Heart left ventricle (tissue), 16 donors: ENCODE measurements at regions not wholly inside any gene's neighbourhood (a gene's known extent, or its start where the extent isn't known, plus 50 kb on each side); places are given as distances from the start of the nearest gene placed in this dataset.

Source experiments
- ATAC-seq, 4 donors: fragments of 200-7000 bp; cut with Tn5 transposase; one replicate each; pipeline ENCODE4 v1.9.1; 2020 to 2022; ENCODE audit warnings: moderate library complexity in 4 of 4, mild to moderate bottlenecking in 3 of 4, moderate number of reproducible peaks in 1 of 4
- DNase-seq, 5 donors: peaks; one replicate each; pipeline ENCODE4 v3.0.0-alpha.2; 2020
- H3K27ac ChIP-seq, 12 donors: fragments of 200-600 bp; sonication (generic) in 4 of 12; one replicate each; pipeline versions ENCODE4 v1.5.0 to v1.8.0; 2016 to 2022; ENCODE audit warnings: mild to moderate bottlenecking in 2 of 12
- H3K27me3 ChIP-seq, 9 donors: fragments of 200-600 bp; sonication (generic) in 2 of 9; one replicate each; pipeline versions ENCODE4 v1.5.1 to v1.8.0; 2016 to 2022; ENCODE audit warnings: mild to moderate bottlenecking in 3 of 9
- H3K36me3 ChIP-seq, 9 donors: fragments of 200-600 bp; sonication (generic) in 2 of 9; one replicate each; pipeline versions ENCODE4 v1.5.0 to v1.8.0; 2018 to 2022; ENCODE audit warnings: mild to moderate bottlenecking in 2 of 9
- H3K4me1 ChIP-seq, 12 donors: fragments of 200-600 bp; sonication (generic) in 4 of 12; one replicate each; pipeline versions ENCODE4 v1.5.0 to v1.8.0; 2016 to 2022; ENCODE audit warnings: mild to moderate bottlenecking in 3 of 12
- H3K4me3 ChIP-seq, 12 donors: fragments of 200-600 bp; sonication (generic) in 4 of 12; one replicate each; pipeline versions ENCODE4 v1.5.0 to v1.8.0; 2017 to 2022; ENCODE audit warnings: mild to moderate bottlenecking in 9 of 12, moderate library complexity in 4 of 12
- H3K9me3 ChIP-seq, 12 donors: fragments of 200-600 bp; sonication (generic) in 4 of 12; one replicate each; pipeline versions ENCODE4 v1.5.0 to v1.8.0; 2016 to 2022; ENCODE audit warnings: mild to moderate bottlenecking in 1 of 12
- CTCF ChIP-seq, 12 donors: fragments of 200-600 bp; sonication (generic) in 4 of 12; IDR thresholded peaks; one replicate each; pipeline versions ENCODE4 v1.5.0 to v1.8.0; 2018 to 2022; ENCODE audit warnings: antibody characterized with exemption in 12 of 12, mild to moderate bottlenecking in 5 of 12
- POLR2A ChIP-seq, 2 donors: fragments of 450-650 bp; IDR thresholded peaks; one replicate each; pipeline ENCODE4 v1.6.1; 2017; ENCODE audit warnings: antibody characterized with exemption in 2 of 2, mild to moderate bottlenecking in 2 of 2, moderate library complexity in 2 of 2
- WGBS, 4 donors: extraction: QIAGEN DNeasy Blood & Tissue Kit in 2 of 4; methylation state at CpG; one replicate each; pipeline versions ENCODE4 v1.1.5 to v1.1.7; 2013 to 2018; 5-methylcytosine and 5-hydroxymethylcytosine counted together
- intact Hi-C, 10 donors: fragments of 100-400 bp; cut with DNase I; formaldehyde crosslinking; loops; one replicate each; pipeline versions ENCODE4 v1.11.1 to v1.14.2; 2022
- donor health status: ischemic (EF 13 %, LVEDD 7.1; RV severe dilation, severe dysfunction).
- donor health status: healthy with polysubstance abuse.
- donor health status: DM: no; HTN: yes; CAD: no.
- donor health status: DM: no; HTN: no; CAD: no.
- donor health status: ischemic (EF 25% LVEDD 6.9; RV normal size, moderate dysfunction).
- donor health status: ischemic (EF 25% LVEDD 5.7; RV mildly dilated, moderate dysfunction).
- donor health status: healthy.
- donor health status: DM: yes; HTN: yes; CAD: no.
- donor health status: ischemic (EF 35%, LVEDD 5.7; RV mildly dilated, moderate dysfunction).
- donor health status: nonischemic (EF 11% LVEDD 7.7; RV severe dilation, severe dysfunction).
- donor health status: DM: yes; HTN: yes; CAD: no.
- donor health status: PGD.
- donor health status: ischemic (EF 29% LVEDD 5.4; RV normal size, mild dysfunction).
- donor health status: nonischemic (EF 23%, LVEDD 6.1; RV moderate dilation, normal function).

GRCh38 chr2:234326694-234327093, 170.2 kb downstream of the ARL4C start:
- intact Hi-C loops, result no loop called here

GRCh38 chr2:234324116-234324515, 172.8 kb downstream of the ARL4C start:
- TF ChIP-seq CTCF (IDR thresholded peaks at IDR 0.05) (no peak), POLR2A (IDR thresholded peaks at IDR 0.05) (no peak)
- Histone ChIP-seq H3K9me3 (peaks cover 0 to 8% (median 0%) of the 10 kb centered on the region in 12 donors), H3K4me1 (no peaks in the 10 kb centered on the region), H3K4me3 (no peak overlapping the region), H3K27me3 (peaks cover 0 to 4% (median 0%) of the 10 kb centered on the region in 9 donors), H3K36me3 (no peaks in the 10 kb centered on the region), H3K27ac (no peak overlapping the region)
- 88 to 95% (median 93%) methylated on average over 5 of the region's 5 CpGs for WGBS, 4 donors
- ATAC-seq (no peak), DNase-seq (no peak)
- intact Hi-C loops, result no loop called here

More at GRCh38 chr2:234326694-234327093, 170.2 kb downstream of the ARL4C start:
- TF ChIP-seq CTCF (IDR thresholded peaks at IDR 0.05) (no peak), POLR2A (IDR thresholded peaks at IDR 0.05) (no peak)
- Histone ChIP-seq H3K27me3 (peaks cover 0 to 4% (median 0%) of the 10 kb centered on the region in 9 donors), H3K27ac (no peak overlapping the region), H3K4me1 (no peaks in the 10 kb centered on the region), H3K4me3 (no peak overlapping the region), H3K36me3 (no peaks in the 10 kb centered on the region), H3K9me3 (peaks cover 0 to 8% (median 0%) of the 10 kb centered on the region in 12 donors)
- ATAC-seq (no peak), DNase-seq (no peak)
- WGBS, 4 donors, result 88 to 96% (median 90%) methylated on average over 2 of the region's 2 CpGs

- intact Hi-C loops, result no loop called here
- DNase-seq, result no peak
- H3K9me3 ChIP-seq, result peaks cover 0 to 8% (median 0%) of the 10 kb centered on the region in 12 donors
Measured at GRCh38 chr2:234322766-234323465, 174.0 kb downstream of the ARL4C start.

GRCh38 chr2:234320066-234320465, 176.8 kb downstream of the ARL4C start:
- no peaks in the 10 kb centered on the region for H3K4me1 ChIP-seq
- DNase-seq (no peak), ATAC-seq (no peak)
- no peaks in the 10 kb centered on the region for H3K9me3 ChIP-seq
- H3K4me3 ChIP-seq, result no peak overlapping the region
- H3K36me3 ChIP-seq, result no peaks in the 10 kb centered on the region
- no peaks in the 10 kb centered on the region for H3K27me3 ChIP-seq
- WGBS, 4 donors, result 62 to 74% (median 68%) methylated on average over 3 of the region's 3 CpGs
- intact Hi-C loops, result no loop called here
- TF ChIP-seq CTCF (IDR thresholded peaks at IDR 0.05), result no peak
- TF ChIP-seq POLR2A (IDR thresholded peaks at IDR 0.05), result no peak
- H3K27ac ChIP-seq, result no peak overlapping the region

More at GRCh38 chr2:234322766-234323465, 174.0 kb downstream of the ARL4C start:
- H3K36me3 ChIP-seq, result no peaks in the 10 kb centered on the region
- WGBS, 4 donors, result 65 to 77% (median 69%) methylated on average over 2 of the region's 2 CpGs
- no peak for ATAC-seq
- TF ChIP-seq POLR2A (IDR thresholded peaks at IDR 0.05) (no peak), CTCF (IDR thresholded peaks at IDR 0.05) (no peak)
- H3K4me3 ChIP-seq, result no peak overlapping the region
- no peak overlapping the region for H3K27ac ChIP-seq
- H3K4me1 ChIP-seq, result no peaks in the 10 kb centered on the region
- H3K27me3 ChIP-seq, result peaks cover 0 to 4% (median 0%) of the 10 kb centered on the region in 9 donors
